SU-DHL-6 (cell line): ENCODE measurements at regions not wholly inside any gene's neighbourhood (a gene's known extent, or its start where the extent isn't known, plus 50 kb on each side); places are given as distances from the start of the nearest gene placed in this dataset.

Source experiments
- H2AFZ ChIP-seq: fragments of 200-600 bp; sonication (generic); 2 replicates; pipeline ENCODE4 v1.6.1; 2014; ENCODE audit warnings: low read depth, mild to moderate bottlenecking, moderate library complexity, mixed read lengths, antibody characterized with exemption, low read length; ENCODE audit not compliant: severe bottlenecking
- H3F3A ChIP-seq: fragments of 200-600 bp; shearing (Covaris generic); 2 replicates; pipeline ENCODE4 v1.6.0; 2016; ENCODE audit warnings: antibody characterized with exemption, mild to moderate bottlenecking; ENCODE audit not compliant: insufficient read depth
- H3K27ac ChIP-seq: fragments of 200-600 bp; sonication (generic); 2 replicates; pipeline ENCODE4 v1.5.1; 2016; ENCODE audit warnings: low read depth, mild to moderate bottlenecking, low read length, moderate library complexity, mixed read lengths
- H3K27me3 ChIP-seq: fragments of 200-600 bp; sonication (generic), shearing (Covaris generic); 2 replicates; pipeline ENCODE4 v1.6.0; 2014; ENCODE audit warnings: mild to moderate bottlenecking, low read length
- H3K36me3 ChIP-seq: fragments of 200-600 bp; sonication (generic); 2 replicates; pipeline ENCODE4 v1.6.1; 2014; ENCODE audit warnings: mild to moderate bottlenecking, low read length, mixed read lengths
- H3K4me2 ChIP-seq: fragments of 300-600, 200-600 bp; shearing (Covaris generic), sonication (generic); 2 replicates; pipeline ENCODE4 v1.6.0; 2014; ENCODE audit warnings: low read length, low read depth, mild to moderate bottlenecking; ENCODE audit not compliant: poor library complexity, severe bottlenecking
- H3K4me3 ChIP-seq: fragments of 200-600 bp; sonication (generic); 2 replicates; pipeline ENCODE4 v1.5.1; 2014; ENCODE audit warnings: antibody characterized with exemption, low read length, mild to moderate bottlenecking, mixed read lengths; ENCODE audit not compliant: insufficient read depth, poor library complexity, severe bottlenecking
- H3K79me2 ChIP-seq: fragments of 200-600 bp; sonication (generic); 2 replicates; pipeline ENCODE4 v1.6.1; 2014; ENCODE audit warnings: mild to moderate bottlenecking, low read length, moderate library complexity; ENCODE audit not compliant: insufficient read depth
- H3K9ac ChIP-seq: fragments of 200-600 bp; sonication (generic); 2 replicates; pipeline ENCODE4 v1.7.0; 2014; ENCODE audit warnings: mild to moderate bottlenecking, low read length
- H3K9me2 ChIP-seq: fragments of 200-600 bp; sonication (generic); replicated peaks from 2 replicates; pipeline ENCODE4 v1.6.1; 2014; ENCODE audit warnings: low read length; ENCODE audit not compliant: insufficient read depth
- H3K9me3 ChIP-seq: fragments of 200-600 bp; sonication (generic); 2 replicates; pipeline ENCODE4 v1.6.1; 2014; ENCODE audit warnings: low read length, mixed read lengths; ENCODE audit not compliant: insufficient read depth
- H4K20me1 ChIP-seq: fragments of 200-600 bp; sonication (generic); 2 replicates; pipeline ENCODE4 v1.6.1; 2014; ENCODE audit warnings: low read depth, mild to moderate bottlenecking, antibody characterized with exemption, low read length, moderate library complexity, mixed read lengths
- CTCF ChIP-seq: fragments of 200-600 bp; sonication (generic); IDR thresholded peaks from one replicate; pipeline ENCODE4 v1.5.1; 2017; ENCODE audit warnings: antibody characterized with exemption, mild to moderate bottlenecking, low read length, moderate library complexity; ENCODE audit not compliant: insufficient read depth, poor library complexity, severe bottlenecking
- EZH2phosphoT487 ChIP-seq: fragments of 200-600 bp; sonication (generic), shearing (Covaris generic); conservative IDR thresholded peaks from 2 replicates; pipeline ENCODE4 v1.6.1; 2018; ENCODE audit warnings: mild to moderate bottlenecking, antibody characterized with exemption, low read length, moderate library complexity, mixed read lengths

GRCh38 chr3:84128024-84128423, 830.8 kb upstream of the CADM2 start:
- Histone ChIP-seq H3K79me2 (no peaks in the 10 kb centered on the region), H4K20me1 (no peaks in the 10 kb centered on the region), H2AFZ (peak overlapping the region; percentile 13), H3K9ac (no peak overlapping the region), H3K9me2 (no peaks in the 10 kb centered on the region), H3K27ac (no peak overlapping the region), H3K4me2 (no peak overlapping the region), H3K9me3 (peaks cover 11% of the 10 kb centered on the region; the same call in 1 of the 2 replicates), H3K27me3 (no peaks in the 10 kb centered on the region), H3K36me3 (no peaks in the 10 kb centered on the region), H3F3A (no peaks in the 10 kb centered on the region), H3K4me3 (no peak overlapping the region)
- no peak for TF ChIP-seq EZH2phosphoT487
- no peak for TF ChIP-seq CTCF

- H2AFZ ChIP-seq, result no peak overlapping the region
- no peaks in the 10 kb centered on the region for H3K79me2 ChIP-seq
- H3K9ac ChIP-seq, result no peak overlapping the region
- no peaks in the 10 kb centered on the region for H3K36me3 ChIP-seq
- no peak overlapping the region for H3K4me2 ChIP-seq
- no peaks in the 10 kb centered on the region for H3F3A ChIP-seq
- no peaks in the 10 kb centered on the region for H3K27me3 ChIP-seq
- H3K9me3 ChIP-seq, result no peaks in the 10 kb centered on the region
- H4K20me1 ChIP-seq, result no peaks in the 10 kb centered on the region
- no peak overlapping the region for H3K27ac ChIP-seq
- no peaks in the 10 kb centered on the region for H3K9me2 ChIP-seq
- no peak for TF ChIP-seq CTCF
- TF ChIP-seq EZH2phosphoT487, result no peak
- H3K4me3 ChIP-seq, result no peak overlapping the region
These were observed 822.4 kb upstream of the CADM2 start for GRCh38 chr3:84136425-84136824.

GRCh38 chr3:84140631-84141030, 818.2 kb upstream of the CADM2 start:
- 0 out of 2 replicates have a peak, but pooled peaks cover under 1% of the 10 kb centered on the region for H3F3A ChIP-seq
- H3K79me2 ChIP-seq, result no peaks in the 10 kb centered on the region
- H3K4me3 ChIP-seq, result no peak overlapping the region
- no peak for TF ChIP-seq CTCF
- H4K20me1 ChIP-seq, result no peaks in the 10 kb centered on the region
- H3K9ac ChIP-seq, result no peak overlapping the region
- H3K4me2 ChIP-seq, result no peak overlapping the region
- no peaks in the 10 kb centered on the region for H3K9me2 ChIP-seq
- H3K9me3 ChIP-seq, result no peaks in the 10 kb centered on the region
- H3K27ac ChIP-seq, result no peak overlapping the region
- no peaks in the 10 kb centered on the region; the same call in 1 of the 2 replicates for H3K36me3 ChIP-seq
- H3K27me3 ChIP-seq, result no peaks in the 10 kb centered on the region
- peak overlapping the region; percentile 1 for H2AFZ ChIP-seq
